ENCODE measurements at regions not wholly inside any gene's neighbourhood (a gene's known extent, or its start where the extent isn't known, plus 50 kb on each side); places are given as distances from the start of the nearest gene placed in this dataset.

DNA sequence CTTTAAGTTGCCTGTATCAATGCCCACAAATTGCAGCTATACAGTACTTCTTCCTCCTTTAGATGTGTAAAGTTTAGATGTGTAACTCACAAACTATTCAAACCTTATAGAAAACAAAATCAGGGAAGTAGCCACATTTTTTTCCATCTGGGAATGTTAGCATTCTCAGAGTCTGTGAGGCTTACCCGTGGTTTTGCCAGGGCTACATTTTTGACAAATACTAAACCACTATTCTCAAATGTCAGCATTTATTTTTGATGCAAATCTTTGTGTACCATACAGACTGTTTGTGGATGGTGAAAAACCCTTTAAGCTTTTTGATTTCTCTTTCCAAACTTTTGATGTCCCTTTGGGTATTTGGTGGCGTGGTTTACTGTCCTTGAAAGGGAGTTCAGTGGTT is 216.4 kb downstream of the POSTN start:
- TF ChIP-seq, protein P1, sequence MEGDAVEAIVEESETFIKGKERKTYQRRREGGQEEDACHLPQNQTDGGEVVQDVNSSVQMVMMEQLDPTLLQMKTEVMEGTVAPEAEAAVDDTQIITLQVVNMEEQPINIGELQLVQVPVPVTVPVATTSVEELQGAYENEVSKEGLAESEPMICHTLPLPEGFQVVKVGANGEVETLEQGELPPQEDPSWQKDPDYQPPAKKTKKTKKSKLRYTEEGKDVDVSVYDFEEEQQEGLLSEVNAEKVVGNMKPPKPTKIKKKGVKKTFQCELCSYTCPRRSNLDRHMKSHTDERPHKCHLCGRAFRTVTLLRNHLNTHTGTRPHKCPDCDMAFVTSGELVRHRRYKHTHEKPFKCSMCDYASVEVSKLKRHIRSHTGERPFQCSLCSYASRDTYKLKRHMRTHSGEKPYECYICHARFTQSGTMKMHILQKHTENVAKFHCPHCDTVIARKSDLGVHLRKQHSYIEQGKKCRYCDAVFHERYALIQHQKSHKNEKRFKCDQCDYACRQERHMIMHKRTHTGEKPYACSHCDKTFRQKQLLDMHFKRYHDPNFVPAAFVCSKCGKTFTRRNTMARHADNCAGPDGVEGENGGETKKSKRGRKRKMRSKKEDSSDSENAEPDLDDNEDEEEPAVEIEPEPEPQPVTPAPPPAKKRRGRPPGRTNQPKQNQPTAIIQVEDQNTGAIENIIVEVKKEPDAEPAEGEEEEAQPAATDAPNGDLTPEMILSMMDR (IDR thresholded peaks at IDR 0.05 in 2 of 3, conservative IDR thresholded peaks at IDR 0.05 in 1 of 3; ENCODE audit: borderline replicate concordance in 1 of 3, insufficient read depth in 1 of 3, low read depth in 2 of 3, low read length in 2 of 3), result no peak
- no peak for TF ChIP-seq EZH2 (IDR thresholded peaks at IDR 0.05)
- TF ChIP-seq YY1 (IDR thresholded peaks at IDR 0.05; ENCODE audit: extremely low read depth, insufficient replicate concordance, low read depth, low read length), result no peak

Measured in HCT116 (cell line).